Panc1 (cell line): ENCODE measurements at regions not wholly inside any gene's neighbourhood (a gene's known extent, or its start where the extent isn't known, plus 50 kb on each side); places are given as distances from the start of the nearest gene placed in this dataset.
A peak's percentile ranks its signal among the peaks of the same experiment; 100 is the strongest.
"Not testable (repeated sequence)": the region's sequence is repeated elsewhere in the genome, so short reads cannot be mapped to it uniquely, and the experiment has no call there.

Source experiments
- ATAC-seq: fragments of 200-7000 bp; cut with Tn5 transposase; 2 replicates; pipeline ENCODE4 v1.9.1; 2020; ENCODE audit warnings: mild to moderate bottlenecking, moderate library complexity
- BruUV-seq: library from RNA; stranded (reverse); fragments of 400-500 nt; replicated peaks from 2 replicates; lab custom pipeline; 2021; lab: Mats Ljungman, UMichigan
- CTCF ChIA-PET: fragments of 300-600 bp; sonication (Branson Sonifier 250); formaldehyde crosslinking; loops from one replicate; lab custom pipeline; 2022; ENCODE audit warnings: antibody characterized with exemption; lab: Charles Lee
- POLR2A ChIA-PET: fragments of 300-600 bp; sonication (Branson Sonifier 250); formaldehyde crosslinking; loops from one replicate; lab custom pipeline; 2022; ENCODE audit warnings: antibody characterized with exemption; lab: Charles Lee
- DNase-seq: peaks from one replicate; pipeline ENCODE4 v3.0.0-alpha.2; 2010; ENCODE audit warnings: low read depth, low spot score
- H3K27ac ChIP-seq: 2 replicates; pipeline ENCODE4 v1.5.1; 2011; ENCODE audit warnings: mild to moderate bottlenecking, low read length, inconsistent platforms
- H3K27me3 ChIP-seq: fragments of 200-500 bp; sonication (Bioruptor generic); 2 replicates; pipeline ENCODE4 v1.6.0; 2014; ENCODE audit warnings: low read length, inconsistent platforms; ENCODE audit not compliant: control insufficient read depth, insufficient read depth
- H3K36me3 ChIP-seq: fragments of 200-500 bp; sonication (Bioruptor generic); 2 replicates; pipeline ENCODE4 v1.5.1; 2014; ENCODE audit warnings: inconsistent platforms, mild to moderate bottlenecking, low read length, moderate library complexity; ENCODE audit not compliant: control insufficient read depth, insufficient read depth
- H3K4me1 ChIP-seq: 2 replicates; pipeline ENCODE4 v1.5.1; 2011; ENCODE audit warnings: inconsistent platforms, mild to moderate bottlenecking, low read length, moderate library complexity; ENCODE audit not compliant: control insufficient read depth, insufficient read depth
- H3K4me3 ChIP-seq, 2 experiments: 2 replicates each; pipeline ENCODE4 v1.5.1; 2011 to 2012; ENCODE audit warnings: low read depth in 2 of 2, low read length in 2 of 2, mild to moderate bottlenecking in 2 of 2, inconsistent platforms in 1 of 2, moderate library complexity in 1 of 2
- H3K9me3 ChIP-seq: fragments of 200-500 bp; sonication (Bioruptor generic); 2 replicates; pipeline ENCODE4 v1.5.1; 2014; ENCODE audit warnings: low read depth, mild to moderate bottlenecking, inconsistent platforms, low read length, moderate library complexity; ENCODE audit not compliant: control insufficient read depth, insufficient read depth
- CTCF ChIP-seq: fragments of 450-650 bp; IDR thresholded peaks from 2 replicates; pipeline ENCODE4 v1.5.1; 2017; ENCODE audit warnings: mild to moderate bottlenecking
- POLR2AphosphoS5 ChIP-seq: IDR thresholded peaks from 2 replicates; pipeline ENCODE4 v1.6.1; 2012; ENCODE audit warnings: mild to moderate bottlenecking, low read depth, low read length, moderate library complexity
- REST ChIP-seq, 2 experiments: IDR thresholded peaks; 2 replicates each; pipeline ENCODE4 v1.6.1; 2011 to 2012; ENCODE audit warnings: low read depth in 2 of 2, control low read depth in 1 of 2, low read length in 1 of 2, mild to moderate bottlenecking in 1 of 2, moderate library complexity in 1 of 2; ENCODE audit not compliant: insufficient read depth in 1 of 2
- SIN3A ChIP-seq: IDR thresholded peaks from 2 replicates; pipeline ENCODE4 v1.6.1; 2012; ENCODE audit warnings: low read depth, mild to moderate bottlenecking, low read length, moderate library complexity, borderline replicate concordance; ENCODE audit not compliant: insufficient read depth
- TCF7L2 ChIP-seq: IDR thresholded peaks from 2 replicates; pipeline ENCODE4 v1.6.1; 2011; ENCODE audit warnings: mild to moderate bottlenecking, low read depth, low read length, inconsistent platforms
- in situ Hi-C: cut with HindIII; loops from 2 replicates; pipeline ENCODE4 v1.10.0; 2016; ENCODE audit warnings: low sequenced_read_pairs, low pct_unique_long_range_greater_than_20kb
- intact Hi-C: fragments of 100-400 bp; cut with micrococcal nuclease; formaldehyde crosslinking; loops from one replicate; pipeline ENCODE4 v1.10.0; 2022; ENCODE audit not compliant: unreplicated experiment

GRCh38 chr19:14320253-14320652, 61.0 kb upstream of the ADGRE5 start:
- H3K4me1 ChIP-seq = no peaks in the 10 kb centered on the region
- no peak for ATAC-seq
- in situ Hi-C loops = no loop called here
- H3K4me3 ChIP-seq = no peak overlapping the region
- DNase-seq = no peak
- ChIA-PET POLR2A (no interaction called here), CTCF (no interaction called here)
- H3K27me3 ChIP-seq = no peaks in the 10 kb centered on the region
- no peak overlapping the region for H3K27ac ChIP-seq
- no peaks in the 10 kb centered on the region for H3K9me3 ChIP-seq
- no peaks in the 10 kb centered on the region for H3K36me3 ChIP-seq
- no peak for TF ChIP-seq REST (IDR thresholded peaks at IDR 0.05; ENCODE audit: insufficient read depth in 1 of 2, low read depth in 2 of 2, low read length in 1 of 2)
- no TSS peak for BruUV-seq
- intact Hi-C loops = no loop called here

GRCh38 chr19:14319720-14320119, 61.5 kb upstream of the ADGRE5 start:
- intact Hi-C loops, CTCF ChIA-PET, in situ Hi-C loops, H3K36me3 ChIP-seq, H3K9me3 ChIP-seq, BruUV-seq, H3K4me1 ChIP-seq, H3K27me3 ChIP-seq, DNase-seq, POLR2A ChIA-PET, ATAC-seq, H3K27ac ChIP-seq, H3K4me3 ChIP-seq: not testable (repeated sequence)

- no peaks in the 10 kb centered on the region for H3K36me3 ChIP-seq
- intact Hi-C loops (no loop called here), in situ Hi-C loops (no loop called here)
- DNase-seq = no peak
- no peak overlapping the region for H3K4me3 ChIP-seq
- peak; percentile 78 for ATAC-seq
- H3K4me1 ChIP-seq = no peaks in the 10 kb centered on the region
- no TSS peak for BruUV-seq
- ChIA-PET POLR2A (no interaction called here), CTCF (interaction anchor here (0.7 kb wide), 1 partner anchor 17 kb away, joined by 3 read pairs; no protein-coding TSS in a partner anchor)
- no peak overlapping the region for H3K27ac ChIP-seq
- H3K27me3 ChIP-seq = no peaks in the 10 kb centered on the region
- TF ChIP-seq SIN3A = no peak
- TF ChIP-seq TCF7L2 = no peak
- TF ChIP-seq POLR2AphosphoS5 = no peak
- TF ChIP-seq CTCF = no peak; the same call in 1 of the 2 replicates
- TF ChIP-seq REST (IDR thresholded peaks at IDR 0.05; ENCODE audit: insufficient read depth in 1 of 2, low read depth in 2 of 2, low read length in 1 of 2) = no peak
- H3K9me3 ChIP-seq = no peaks in the 10 kb centered on the region
These were observed 62.4 kb upstream of the ADGRE5 start for GRCh38 chr19:14318873-14319272.
